SK-N-MC (cell line): ENCODE measurements at regions not wholly inside any gene's neighbourhood (a gene's known extent, or its start where the extent isn't known, plus 50 kb on each side); places are given as distances from the start of the nearest gene placed in this dataset.

ENCODE experiments used
- EZH2 ChIP-seq: fragments of 200-600 bp; sonication (generic); IDR thresholded peaks from one replicate; pipeline ENCODE4 v1.6.1; 2017; ENCODE audit warnings: antibody characterized with exemption
- POLR2AphosphoS5 ChIP-seq: IDR thresholded peaks from 2 replicates; pipeline ENCODE4 v1.6.1; 2012; ENCODE audit warnings: mild to moderate bottlenecking, low read depth, low read length, borderline replicate concordance

DNA sequence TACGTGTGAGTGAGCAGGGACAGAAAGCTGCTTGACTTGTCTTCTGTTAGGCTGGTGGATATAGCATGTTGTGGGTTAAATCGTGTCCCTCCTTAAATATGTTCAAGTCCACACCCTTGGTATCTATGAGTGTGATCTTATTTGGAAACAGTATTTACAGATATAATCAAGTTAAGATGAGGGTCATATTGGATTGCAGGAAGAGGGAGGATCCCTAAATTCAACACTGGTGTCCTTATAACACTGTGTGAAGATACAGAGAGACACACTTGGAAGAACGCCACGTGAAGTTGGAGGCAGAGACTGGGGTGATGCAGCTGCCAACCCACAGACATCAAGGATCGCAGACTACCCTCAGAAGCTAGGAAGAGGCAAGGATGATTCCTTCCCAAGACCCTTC, 275.2 kb upstream of the SSTR1 start:
- TF ChIP-seq POLR2AphosphoS5: no peak
- no peak for TF ChIP-seq EZH2
